ENCODE measurements at regions not wholly inside any gene's neighbourhood (a gene's known extent, or its start where the extent isn't known, plus 50 kb on each side); places are given as distances from the start of the nearest gene placed in this dataset.

- TF ChIP-seq GATA2 (IDR thresholded peaks at IDR 0.05; ENCODE audit: insufficient read depth, insufficient read length, low read depth, low read length): no peak
- no peak for TF ChIP-seq POLR2A (IDR thresholded peaks at IDR 0.05; ENCODE audit: low read depth, low read length)
- TF ChIP-seq MAX (IDR thresholded peaks at IDR 0.05; ENCODE audit: insufficient read depth, insufficient read length): no peak
- TF ChIP-seq POLR2AphosphoS5 (IDR thresholded peaks at IDR 0.05; ENCODE audit: insufficient read depth, low read depth, low read length): no peak
- TF ChIP-seq CTCF (IDR thresholded peaks at IDR 0.05; ENCODE audit: extremely low read depth in 1 of 2, insufficient read depth in 1 of 2, low read depth in 1 of 2, low read length in 2 of 2): no peak
- no peak for TF ChIP-seq JUN (IDR thresholded peaks at IDR 0.05; ENCODE audit: borderline replicate concordance, insufficient read depth, insufficient read length, low read depth)
- TF ChIP-seq MYC (IDR thresholded peaks at IDR 0.05; ENCODE audit: low read depth, low read length): no peak
- TF ChIP-seq EZH2 (IDR thresholded peaks at IDR 0.05; ENCODE audit: borderline replicate concordance, low read depth, low read length, severe bottlenecking): no peak
- no peak for TF ChIP-seq FOS (IDR thresholded peaks at IDR 0.05; ENCODE audit: borderline replicate concordance, insufficient read depth, low read length)
- Histone ChIP-seq H3K27me3 (ENCODE audit: control insufficient read depth in 2 of 2, insufficient read depth in 2 of 2, low read length in 2 of 2) (no peaks in the 10 kb centered on the region), H3K36me3 (ENCODE audit: control insufficient read depth in 2 of 2, extremely low read depth in 1 of 2, insufficient read depth in 2 of 2, low read length in 2 of 2) (no peaks in the 10 kb centered on the region), H3K9me1 (replicated peaks; ENCODE audit: control insufficient read depth, extremely low read depth, insufficient read depth, low read length) (no peaks in the 10 kb centered on the region), H4K20me1 (replicated peaks; ENCODE audit: control insufficient read depth, extremely low read depth, insufficient read depth, low read length) (no peaks in the 10 kb centered on the region), H3K79me2 (ENCODE audit: control insufficient read depth, insufficient read depth, low read length) (no peaks in the 10 kb centered on the region), H3K27ac (ENCODE audit: insufficient read depth, low read depth, low read length) (no peak overlapping the region), H3K9me3 (replicated peaks; ENCODE audit: control insufficient read depth, insufficient read depth, low read length) (peaks cover 3% of the 10 kb centered on the region), H2AFZ (ENCODE audit: low read depth, low read length) (no peak overlapping the region), H3K9ac (replicated peaks; ENCODE audit: extremely low read depth, insufficient read depth, low read length) (no peak overlapping the region), H3K4me3 (replicated peaks in 1 of 3; ENCODE audit: insufficient read depth in 1 of 3, low read depth in 1 of 3, low read length in 3 of 3) (no peak overlapping the region), H3K4me2 (ENCODE audit: insufficient read depth, low read length) (no peak overlapping the region), H3K4me1 (ENCODE audit: control insufficient read depth, extremely low read depth, insufficient read depth, low read length) (no peaks in the 10 kb centered on the region)
- no TSS peak for BruUV-seq (replicated peaks)
- DNase-seq (ENCODE audit: low read depth, low spot score) (no peak), FAIRE-seq (no peak)
- dilution Hi-C loops (cut with MboI; ENCODE audit: extremely low pct_ligation_motif_present, low sequenced_read_pairs) (no loop called here), intact Hi-C loops (cut with micrococcal nuclease) (no loop called here)
- ChIA-PET POLR2A (no interaction called here), CTCF (no interaction called here)
Measured at GRCh38 chr4:127313767-127314166, 319.0 kb upstream of the INTU start.
